ENCODE measurements at regions not wholly inside any gene's neighbourhood (a gene's known extent, or its start where the extent isn't known, plus 50 kb on each side); places are given as distances from the start of the nearest gene placed in this dataset.

DNA sequence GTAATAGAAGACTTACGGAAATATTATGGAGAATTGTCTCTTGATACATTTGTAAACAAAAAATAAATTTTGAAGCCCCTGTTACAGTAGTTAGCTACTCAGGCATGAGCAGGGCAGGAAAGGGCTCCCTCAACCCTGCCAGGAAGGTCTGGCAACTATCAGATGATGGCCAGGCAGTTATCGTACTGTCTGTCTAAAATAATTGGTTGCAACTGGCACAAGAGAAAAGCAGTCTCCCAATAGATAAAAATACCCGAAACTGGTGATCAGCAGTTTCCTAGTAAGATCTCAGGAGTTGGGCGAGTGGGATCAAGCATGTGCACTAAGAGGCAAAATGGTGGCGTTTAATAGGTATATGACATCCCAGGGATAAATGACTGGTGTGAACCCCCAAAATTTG lies 1336.3 kb downstream of the C4orf33 start:
- H3K27ac ChIP-seq = no peak overlapping the region

DNA sequence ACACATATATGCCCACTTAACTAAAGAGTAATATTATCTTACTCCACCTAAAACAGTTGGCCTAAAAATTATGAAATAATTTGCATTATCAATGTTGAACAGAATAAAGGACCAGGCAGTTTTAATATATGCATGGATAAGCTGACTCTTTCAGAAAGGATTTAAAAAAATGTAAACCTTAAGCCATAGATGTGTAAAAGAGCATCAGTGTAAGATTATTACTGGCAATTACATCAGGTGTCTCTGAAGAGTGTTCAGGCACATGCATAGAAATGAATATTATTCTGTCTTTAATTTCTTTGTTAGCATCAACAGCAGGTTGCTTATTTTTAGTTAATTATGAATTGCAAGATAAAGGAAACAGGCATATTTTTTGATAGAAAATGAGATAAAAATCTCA lies 1353.8 kb downstream of the C4orf33 start:
- H3K27ac ChIP-seq = no peak overlapping the region
- TF ChIP-seq ZFX (IDR thresholded peaks at IDR 0.05; ENCODE audit: borderline replicate concordance) = no peak
- TF ChIP-seq, protein P1, sequence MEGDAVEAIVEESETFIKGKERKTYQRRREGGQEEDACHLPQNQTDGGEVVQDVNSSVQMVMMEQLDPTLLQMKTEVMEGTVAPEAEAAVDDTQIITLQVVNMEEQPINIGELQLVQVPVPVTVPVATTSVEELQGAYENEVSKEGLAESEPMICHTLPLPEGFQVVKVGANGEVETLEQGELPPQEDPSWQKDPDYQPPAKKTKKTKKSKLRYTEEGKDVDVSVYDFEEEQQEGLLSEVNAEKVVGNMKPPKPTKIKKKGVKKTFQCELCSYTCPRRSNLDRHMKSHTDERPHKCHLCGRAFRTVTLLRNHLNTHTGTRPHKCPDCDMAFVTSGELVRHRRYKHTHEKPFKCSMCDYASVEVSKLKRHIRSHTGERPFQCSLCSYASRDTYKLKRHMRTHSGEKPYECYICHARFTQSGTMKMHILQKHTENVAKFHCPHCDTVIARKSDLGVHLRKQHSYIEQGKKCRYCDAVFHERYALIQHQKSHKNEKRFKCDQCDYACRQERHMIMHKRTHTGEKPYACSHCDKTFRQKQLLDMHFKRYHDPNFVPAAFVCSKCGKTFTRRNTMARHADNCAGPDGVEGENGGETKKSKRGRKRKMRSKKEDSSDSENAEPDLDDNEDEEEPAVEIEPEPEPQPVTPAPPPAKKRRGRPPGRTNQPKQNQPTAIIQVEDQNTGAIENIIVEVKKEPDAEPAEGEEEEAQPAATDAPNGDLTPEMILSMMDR (IDR thresholded peaks at IDR 0.05) = no peak

More for the DNA sequence above, 1336.3 kb downstream of the C4orf33 start:
- TF ChIP-seq, protein P1 (IDR thresholded peaks at IDR 0.05) = no peak
- TF ChIP-seq ZFX (IDR thresholded peaks at IDR 0.05; ENCODE audit: borderline replicate concordance) = no peak

DNA sequence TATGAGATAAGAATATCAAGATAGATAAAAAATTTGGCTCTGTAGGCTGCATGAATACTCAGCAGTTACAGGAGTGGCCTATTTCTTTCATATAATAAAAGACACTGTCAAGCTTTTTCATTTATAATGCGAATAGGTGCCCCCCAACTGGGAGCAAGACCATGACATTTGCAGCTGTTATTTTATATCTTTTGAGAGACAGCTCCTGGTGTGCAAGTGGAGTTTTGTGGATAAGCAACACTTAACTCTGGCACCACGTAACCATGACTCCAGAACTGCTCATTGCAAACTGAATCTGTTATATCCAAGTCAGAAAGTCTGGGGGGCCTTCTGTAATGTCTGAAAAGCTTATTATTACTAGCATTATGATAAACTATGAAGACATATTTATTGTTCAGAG lies 1372.4 kb downstream of the C4orf33 start:
- TF ChIP-seq, protein P1 (IDR thresholded peaks at IDR 0.05) = no peak
- TF ChIP-seq ZFX (IDR thresholded peaks at IDR 0.05; ENCODE audit: borderline replicate concordance) = no peak
- no peak overlapping the region for H3K27ac ChIP-seq

DNA sequence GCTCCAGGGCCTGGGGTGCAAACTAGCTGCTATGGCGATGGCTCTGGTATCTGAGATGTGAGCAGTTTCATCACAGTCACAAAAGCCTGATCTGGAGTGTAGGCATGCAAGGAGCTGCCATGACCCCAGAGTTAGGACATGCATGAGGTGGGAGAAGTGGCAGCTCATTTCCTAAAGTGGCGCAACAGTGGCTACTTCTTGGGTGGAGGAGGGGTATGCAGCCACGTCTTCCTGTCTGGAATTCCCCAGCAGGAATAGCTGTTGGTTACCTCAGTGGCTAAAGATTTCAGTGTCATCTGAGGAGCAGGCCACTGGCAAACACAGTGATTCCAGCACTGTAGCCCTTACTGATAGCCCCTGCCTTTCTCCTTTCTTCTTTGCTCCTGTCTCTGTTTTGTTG lies 1382.5 kb downstream of the C4orf33 start:
- TF ChIP-seq, protein P1 (IDR thresholded peaks at IDR 0.05) = no peak
- TF ChIP-seq ZFX (IDR thresholded peaks at IDR 0.05; ENCODE audit: borderline replicate concordance) = no peak
- H3K27ac ChIP-seq = no peak overlapping the region

DNA sequence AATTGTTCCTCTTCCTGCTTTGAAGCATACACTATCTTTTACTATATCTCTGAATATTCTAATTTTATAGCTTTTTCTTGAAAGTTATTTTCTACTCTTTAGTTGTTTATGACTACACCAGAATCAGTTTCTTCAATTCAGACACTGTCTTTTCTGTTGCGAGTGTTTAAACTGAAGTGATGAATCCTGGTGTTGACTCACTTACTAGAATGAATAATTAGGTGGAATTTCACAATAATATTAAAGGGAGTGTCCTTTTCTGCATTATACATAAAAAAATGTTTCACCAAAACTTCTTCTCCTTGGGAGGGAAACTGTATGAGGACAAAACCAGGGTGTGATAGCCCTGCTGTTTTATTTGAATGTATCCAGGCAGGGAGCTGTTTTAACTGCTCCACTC lies 1383.1 kb downstream of the C4orf33 start:
- H3K27ac ChIP-seq = no peak overlapping the region
- TF ChIP-seq ZFX (IDR thresholded peaks at IDR 0.05; ENCODE audit: borderline replicate concordance) = no peak
- TF ChIP-seq, protein P1 (IDR thresholded peaks at IDR 0.05) = no peak

DNA sequence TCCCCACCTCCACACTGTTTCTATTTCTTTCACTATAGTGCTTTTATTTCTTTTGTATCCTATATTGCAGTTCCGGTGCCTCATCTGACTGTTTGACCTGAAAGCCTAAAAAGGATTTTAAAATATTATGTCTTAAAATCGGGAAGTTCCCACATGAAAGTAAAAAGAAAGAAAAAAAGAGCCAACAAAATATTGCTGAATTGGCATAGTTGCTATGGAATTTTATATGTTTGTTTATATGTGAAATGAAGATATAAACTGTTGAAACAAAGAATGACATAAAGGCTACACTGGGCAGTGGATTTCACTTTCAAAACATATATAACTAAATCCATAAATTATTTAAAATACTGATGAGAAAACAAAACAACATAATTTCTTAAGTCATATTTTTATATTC lies 1383.7 kb downstream of the C4orf33 start:
- no peak for TF ChIP-seq ZFX (IDR thresholded peaks at IDR 0.05; ENCODE audit: borderline replicate concordance)
- TF ChIP-seq, protein P1 (IDR thresholded peaks at IDR 0.05) = no peak
- H3K27ac ChIP-seq = no peak overlapping the region

DNA sequence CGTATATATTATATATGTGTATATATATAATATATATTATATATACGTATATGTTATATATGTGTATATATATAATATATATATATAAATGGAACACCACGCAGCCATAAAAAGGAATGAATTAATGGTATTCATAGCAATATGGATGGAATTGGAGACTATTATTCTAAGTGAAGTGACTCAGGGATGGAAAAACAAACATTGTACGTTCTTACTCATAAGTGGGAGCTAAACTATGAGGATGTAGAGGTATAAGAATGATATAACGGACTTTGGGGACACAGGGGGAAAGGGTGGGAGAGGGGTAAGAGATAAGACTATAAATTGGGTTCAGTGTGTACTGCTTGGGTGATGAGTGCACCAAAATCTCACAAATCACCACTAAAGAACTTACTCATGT lies 1388.9 kb downstream of the C4orf33 start:
- H3K27ac ChIP-seq = no peak overlapping the region
- no peak for TF ChIP-seq ZFX (IDR thresholded peaks at IDR 0.05; ENCODE audit: borderline replicate concordance)
- TF ChIP-seq, protein P1 (IDR thresholded peaks at IDR 0.05) = no peak
